Uterus (tissue), 3 donors: ENCODE measurements at regions not wholly inside any gene's neighbourhood (a gene's known extent, or its start where the extent isn't known, plus 50 kb on each side); places are given as distances from the start of the nearest gene placed in this dataset.
A peak's percentile ranks its signal among the peaks of the same experiment; 100 is the strongest.

Source experiments
- DNase-seq, 2 donors: peaks; one replicate each; pipeline ENCODE4 v3.0.0-alpha.2; 2019 to 2020
- H3K27ac ChIP-seq, 2 donors: fragments of 200-600 bp; sonication (generic); 1 replicate in 1 of 2; 2 replicates in 1 of 2; pipeline ENCODE4 v1.5.1; 2016 to 2018
- H3K27me3 ChIP-seq, 2 donors: fragments of 200-600 bp; sonication (generic); one replicate each; pipeline ENCODE4 v1.5.1; 2018 to 2019; ENCODE audit warnings: control low read depth in 1 of 2
- H3K36me3 ChIP-seq, 2 donors: fragments of 200-600 bp; sonication (generic); one replicate each; pipeline ENCODE4 v1.5.1; 2019; ENCODE audit warnings: control low read depth in 1 of 2
- H3K4me1 ChIP-seq, 2 donors: fragments of 200-600 bp; sonication (generic); one replicate each; pipeline ENCODE4 v1.5.1; 2018 to 2019; ENCODE audit warnings: control low read depth in 1 of 2
- H3K4me3 ChIP-seq, 2 donors: fragments of 200-600 bp; sonication (generic); 1 replicate in 1 of 2; 2 replicates in 1 of 2; pipeline ENCODE4 v1.5.1; 2018 to 2019; ENCODE audit warnings: mild to moderate bottlenecking in 1 of 2
- H3K9me3 ChIP-seq, 2 donors: fragments of 200-600 bp; sonication (generic); one replicate each; pipeline ENCODE4 v1.5.1; 2019; ENCODE audit warnings: control low read depth in 1 of 2
- POLR2A ChIP-seq, 2 donors: fragments of 450-650 bp; IDR thresholded peaks; one replicate each; pipeline ENCODE4 v1.6.1; 2016; ENCODE audit warnings: antibody characterized with exemption in 2 of 2, mild to moderate bottlenecking in 1 of 2, moderate library complexity in 1 of 2
- intact Hi-C: fragments of 100-400 bp; cut with DNase I; formaldehyde crosslinking; loops from one replicate; pipeline ENCODE4 v1.15.1; 2023; ENCODE audit warnings: low total_unique reads
- TF ChIP-seq, protein P1 (sequence below), 4 experiments: fragments of 200-600 bp in 2 of 4; fragments of 450-650 bp in 2 of 4; sonication (generic) in 2 of 4; IDR thresholded peaks; one replicate each; pipeline ENCODE4 v1.5.1; 2016 to 2019; ENCODE audit warnings: antibody characterized with exemption in 4 of 4, mild to moderate bottlenecking in 2 of 4, moderate library complexity in 1 of 4
- donor health status: DM: yes; HTN: yes; CAD: no.

DNA sequence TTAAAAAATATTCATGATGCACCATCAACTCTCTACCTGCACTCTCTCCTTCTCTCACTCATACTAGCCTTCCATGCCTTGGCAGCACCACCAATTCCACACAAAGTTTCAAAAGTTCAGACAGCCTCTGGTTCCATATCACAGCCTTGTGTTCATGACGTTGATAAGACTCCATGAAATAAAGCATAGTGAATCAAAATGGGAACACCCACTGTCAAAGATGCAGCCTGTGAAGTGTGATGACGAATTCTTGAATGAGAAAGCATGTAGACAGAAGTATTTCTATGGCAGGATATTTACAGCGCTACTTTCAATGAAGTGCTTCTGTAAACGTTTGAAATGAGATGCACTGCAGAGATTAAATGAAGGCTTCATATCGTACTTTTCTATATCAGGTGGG lies 77.3 kb upstream of the FERMT1 start:
- no peaks in the 10 kb centered on the region for H3K36me3 ChIP-seq
- no peak overlapping the region for H3K27ac ChIP-seq
- intact Hi-C loops, result no loop called here
- no peaks in the 10 kb centered on the region for H3K27me3 ChIP-seq
- no peaks in the 10 kb centered on the region for H3K9me3 ChIP-seq
- no peak overlapping the region for H3K4me3 ChIP-seq
- TF ChIP-seq POLR2A (IDR thresholded peaks at IDR 0.05), result no peak
- TF ChIP-seq, protein P1, sequence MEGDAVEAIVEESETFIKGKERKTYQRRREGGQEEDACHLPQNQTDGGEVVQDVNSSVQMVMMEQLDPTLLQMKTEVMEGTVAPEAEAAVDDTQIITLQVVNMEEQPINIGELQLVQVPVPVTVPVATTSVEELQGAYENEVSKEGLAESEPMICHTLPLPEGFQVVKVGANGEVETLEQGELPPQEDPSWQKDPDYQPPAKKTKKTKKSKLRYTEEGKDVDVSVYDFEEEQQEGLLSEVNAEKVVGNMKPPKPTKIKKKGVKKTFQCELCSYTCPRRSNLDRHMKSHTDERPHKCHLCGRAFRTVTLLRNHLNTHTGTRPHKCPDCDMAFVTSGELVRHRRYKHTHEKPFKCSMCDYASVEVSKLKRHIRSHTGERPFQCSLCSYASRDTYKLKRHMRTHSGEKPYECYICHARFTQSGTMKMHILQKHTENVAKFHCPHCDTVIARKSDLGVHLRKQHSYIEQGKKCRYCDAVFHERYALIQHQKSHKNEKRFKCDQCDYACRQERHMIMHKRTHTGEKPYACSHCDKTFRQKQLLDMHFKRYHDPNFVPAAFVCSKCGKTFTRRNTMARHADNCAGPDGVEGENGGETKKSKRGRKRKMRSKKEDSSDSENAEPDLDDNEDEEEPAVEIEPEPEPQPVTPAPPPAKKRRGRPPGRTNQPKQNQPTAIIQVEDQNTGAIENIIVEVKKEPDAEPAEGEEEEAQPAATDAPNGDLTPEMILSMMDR (IDR thresholded peaks at IDR 0.05), result no peak
- no peaks in the 10 kb centered on the region for H3K4me1 ChIP-seq
- DNase-seq, result no peak

DNA sequence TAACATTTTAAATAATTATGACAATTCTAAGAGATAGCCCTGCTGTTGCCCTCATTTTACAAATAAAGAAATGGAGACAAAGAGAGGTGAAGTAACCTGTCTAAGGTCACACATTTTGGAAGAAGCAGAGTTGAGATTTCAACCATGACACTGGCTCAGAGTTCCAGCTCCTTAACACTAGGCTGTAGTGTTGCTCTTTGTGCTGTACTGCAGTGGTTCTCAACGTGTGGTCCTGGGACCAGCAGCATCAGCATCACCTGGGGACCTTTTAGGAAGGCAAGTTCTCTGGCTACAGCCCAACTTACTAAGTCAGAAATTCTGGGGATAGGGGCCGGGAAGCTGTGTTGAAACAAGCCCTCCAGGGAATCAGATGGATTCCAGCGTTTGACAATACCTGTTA lies 62.4 kb upstream of the FERMT1 start:
- no peak for DNase-seq
- TF ChIP-seq, protein P1 (IDR thresholded peaks at IDR 0.05), result no peak
- no peak for TF ChIP-seq POLR2A (IDR thresholded peaks at IDR 0.05)
- H3K27ac ChIP-seq, result no peak overlapping the region
- intact Hi-C loops, result no loop called here
- H3K36me3 ChIP-seq, result no peaks in the 10 kb centered on the region
- no peaks in the 10 kb centered on the region for H3K27me3 ChIP-seq
- no peaks in the 10 kb centered on the region for H3K4me1 ChIP-seq
- H3K9me3 ChIP-seq, result no peaks in the 10 kb centered on the region
- H3K4me3 ChIP-seq, result no peak overlapping the region

DNA sequence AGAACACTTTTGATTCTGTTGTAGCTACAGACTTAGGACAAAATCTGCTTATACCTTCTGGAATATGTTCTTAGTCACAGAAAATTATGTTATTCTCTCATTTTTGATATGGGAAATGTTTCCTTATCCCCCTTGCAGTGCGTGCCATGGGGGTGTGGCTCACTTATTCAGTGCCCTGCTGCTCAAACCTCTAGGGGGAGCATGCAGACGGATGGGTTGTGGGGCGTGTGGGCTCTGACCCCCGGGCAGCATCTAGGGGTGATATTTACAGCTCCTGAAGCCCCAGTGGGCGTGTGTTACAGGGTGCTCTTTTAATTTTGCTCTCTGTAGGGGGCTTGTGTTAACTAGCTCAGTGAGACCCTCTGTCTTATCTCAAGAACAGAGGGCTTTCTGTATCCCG lies 61.3 kb upstream of the FERMT1 start:
- Histone ChIP-seq H3K36me3 (no peaks in the 10 kb centered on the region), H3K4me1 (no peaks in the 10 kb centered on the region), H3K27ac (no peak overlapping the region), H3K27me3 (no peaks in the 10 kb centered on the region), H3K9me3 (no peaks in the 10 kb centered on the region), H3K4me3 (no peak overlapping the region)
- intact Hi-C loops, result no loop called here
- DNase-seq, result no peak
- TF ChIP-seq, protein P1 (IDR thresholded peaks at IDR 0.05), result no peak
- no peak for TF ChIP-seq POLR2A (IDR thresholded peaks at IDR 0.05)

DNA sequence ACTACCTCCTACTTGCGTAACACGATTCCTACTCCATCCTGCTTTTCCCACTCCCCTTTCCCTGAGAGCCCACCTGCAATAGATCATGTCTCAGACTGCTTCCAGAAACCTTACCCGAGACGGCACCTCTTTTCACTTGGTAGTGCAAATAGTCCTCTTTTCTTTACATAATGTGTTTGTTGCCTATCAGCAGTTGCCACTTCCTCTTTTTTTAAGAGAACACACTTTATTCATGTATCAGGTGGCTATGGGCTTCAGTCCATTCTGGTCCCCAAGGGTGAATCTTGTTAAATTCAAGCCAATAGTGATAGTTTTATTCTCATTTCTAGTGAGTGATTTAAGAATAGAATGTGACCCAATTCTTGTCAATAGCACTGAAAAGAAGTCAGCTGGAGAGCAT lies 57.7 kb upstream of the FERMT1 start:
- Histone ChIP-seq H3K36me3 (no peaks in the 10 kb centered on the region), H3K4me3 (no peak overlapping the region), H3K9me3 (no peaks in the 10 kb centered on the region), H3K27ac (no peak overlapping the region), H3K27me3 (no peaks in the 10 kb centered on the region), H3K4me1 (no peaks in the 10 kb centered on the region)
- no peak for DNase-seq
- TF ChIP-seq POLR2A (IDR thresholded peaks at IDR 0.05), result no peak
- TF ChIP-seq, protein P1 (IDR thresholded peaks at IDR 0.05), result no peak
- intact Hi-C loops, result no loop called here

DNA sequence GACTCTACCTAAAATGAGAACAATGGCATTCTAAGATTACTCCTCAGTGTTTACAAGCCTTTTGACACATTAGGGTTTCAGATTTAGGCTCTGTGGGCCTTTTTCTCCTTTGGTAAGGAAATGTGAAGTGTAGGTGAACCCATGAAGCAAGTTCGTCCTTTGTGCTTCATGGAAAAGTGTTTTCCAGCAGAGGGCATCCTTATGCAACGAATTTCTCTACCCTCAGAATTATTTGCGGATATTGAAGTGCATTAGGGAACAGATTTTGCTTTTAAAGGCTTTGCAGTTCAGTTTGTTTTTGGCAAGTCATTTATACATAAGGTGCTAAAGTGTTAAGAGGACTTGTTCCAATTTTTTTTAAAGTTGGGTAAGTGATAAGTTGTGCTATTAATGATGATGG lies 55.7 kb upstream of the FERMT1 start:
- TF ChIP-seq, protein P1 (IDR thresholded peaks at IDR 0.05), result peak in 3 of 4 experiments; percentile 9 to 29 (median 20)
- TF ChIP-seq POLR2A (IDR thresholded peaks at IDR 0.05), result no peak
- no peaks in the 10 kb centered on the region for H3K36me3 ChIP-seq
- no peak overlapping the region for H3K4me3 ChIP-seq
- intact Hi-C loops, result no loop called here
- no peaks in the 10 kb centered on the region for H3K27me3 ChIP-seq
- no peak overlapping the region for H3K27ac ChIP-seq
- no peaks in the 10 kb centered on the region for H3K9me3 ChIP-seq
- H3K4me1 ChIP-seq, result no peaks in the 10 kb centered on the region
- no peak for DNase-seq
